HCT116 (cell line): ENCODE measurements at regions not wholly inside any gene's neighbourhood (a gene's known extent, or its start where the extent isn't known, plus 50 kb on each side); places are given as distances from the start of the nearest gene placed in this dataset.

Source experiments
- ATAC-seq: fragments of 200-7000 bp; cut with Tn5 transposase; 2 replicates; pipeline ENCODE4 v1.9.1; 2020; ENCODE audit warnings: mild to moderate bottlenecking, moderate library complexity
- BruUV-seq: library from RNA; stranded (reverse); fragments of 400-500 nt; replicated peaks from 2 replicates; lab custom pipeline; 2021; lab: Mats Ljungman, UMichigan
- CTCF ChIA-PET: fragments of 300-600 bp; sonication (Branson Sonifier 250); formaldehyde crosslinking; loops from one replicate; lab custom pipeline; 2021; ENCODE audit warnings: antibody characterized with exemption; lab: Charles Lee
- POLR2A ChIA-PET: fragments of 300-600, 350-600 bp; sonication (Branson Sonifier 250); formaldehyde crosslinking; loops from one replicate; lab custom pipeline; 2021; ENCODE audit warnings: antibody characterized with exemption; lab: Charles Lee
- RAD21 ChIA-PET, 2 experiments: fragments of 300-600 bp; sonication (Branson Sonifier 250); formaldehyde crosslinking; loops; one replicate each; lab custom pipeline; 2023; ENCODE audit warnings: low total read pairs in 2 of 2; ENCODE audit not compliant: uncharacterized antibody in 2 of 2, unreplicated experiment in 2 of 2, low non-redundant PET in 1 of 2; lab: Charles Lee
- DNase-seq: peaks from one replicate; pipeline ENCODE4 v3.0.0-alpha.2; 2010; ENCODE audit warnings: low read depth, low spot score
- H2AFZ ChIP-seq: fragments of 200-600 bp; shearing (Covaris generic), sonication (generic); 2 replicates; pipeline ENCODE4 v1.6.1; 2017; ENCODE audit warnings: low read depth, mixed run types, mixed read lengths, antibody characterized with exemption, low read length; ENCODE audit not compliant: poor library complexity, severe bottlenecking
- H3K27ac ChIP-seq: 2 replicates; pipeline ENCODE4 v1.5.1; 2012; ENCODE audit warnings: low read depth, low read length
- H3K27me3 ChIP-seq: fragments of 200-600 bp; sonication (generic); 2 replicates; pipeline ENCODE4 v1.6.1; 2016; ENCODE audit warnings: mixed run types, low read length, mixed read lengths; ENCODE audit not compliant: insufficient read depth
- H3K36me3 ChIP-seq, 2 experiments: fragments of 200-500 bp in 1 of 2; fragments of 200-600 bp in 1 of 2; sonication (Bioruptor generic) in 1 of 2; sonication (generic) in 1 of 2; 2 replicates each; pipeline versions ENCODE4 v1.5.1 to v1.6.1; 2014 to 2016; ENCODE audit warnings: low read length in 2 of 2, inconsistent platforms in 1 of 2, mixed read lengths in 1 of 2, mixed run types in 1 of 2; ENCODE audit not compliant: insufficient read depth in 2 of 2, control insufficient read depth in 1 of 2
- H3K4me1 ChIP-seq, 2 experiments: fragments of 200-600 bp in 1 of 2; sonication (generic) in 1 of 2; 2 replicates each; pipeline versions ENCODE4 v1.5.1 to v1.6.1; 2012 to 2017; ENCODE audit warnings: low read length in 2 of 2, inconsistent platforms in 1 of 2, mild to moderate bottlenecking in 1 of 2, mixed read lengths in 1 of 2, mixed run types in 1 of 2, moderate library complexity in 1 of 2; ENCODE audit not compliant: insufficient read depth in 2 of 2, control insufficient read depth in 1 of 2
- H3K4me2 ChIP-seq: fragments of 200-600 bp; sonication (generic); 2 replicates; pipeline ENCODE4 v1.6.1; 2017; ENCODE audit warnings: mixed run types, low read length, mixed read lengths
- H3K4me3 ChIP-seq, 2 experiments: fragments of 200-600 bp in 1 of 2; sonication (generic) in 1 of 2; replicated peaks in 1 of 2; 2 replicates each; pipeline ENCODE4 v1.5.1; 2011 to 2016; ENCODE audit warnings: low read length in 2 of 2, control low read depth in 1 of 2, low read depth in 1 of 2, mild to moderate bottlenecking in 1 of 2, mixed read lengths in 1 of 2, mixed run types in 1 of 2
- H3K79me2 ChIP-seq: fragments of 200-600 bp; sonication (generic); 2 replicates; pipeline ENCODE4 v1.6.1; 2017; ENCODE audit warnings: mild to moderate bottlenecking, mixed run types, low read length, moderate library complexity, mixed read lengths; ENCODE audit not compliant: insufficient read depth
- H3K9ac ChIP-seq: fragments of 200-600 bp; sonication (generic); 2 replicates; pipeline ENCODE4 v1.6.1; 2016; ENCODE audit warnings: low read length, mixed read lengths
- H3K9me2 ChIP-seq: fragments of 200-600 bp; sonication (generic), shearing (Covaris generic); 2 replicates; pipeline ENCODE4 v1.6.1; 2017; ENCODE audit warnings: mixed run types, mild to moderate bottlenecking, moderate library complexity; ENCODE audit not compliant: insufficient read depth
- H3K9me3 ChIP-seq, 2 experiments: fragments of 200-500 bp in 1 of 2; fragments of 200-600 bp in 1 of 2; sonication (Bioruptor generic) in 1 of 2; sonication (generic) in 1 of 2; 2 replicates each; pipeline ENCODE4 v1.6.1; 2014 to 2017; ENCODE audit warnings: low read length in 2 of 2, mixed read lengths in 2 of 2, inconsistent platforms in 1 of 2, low read depth in 1 of 2, mild to moderate bottlenecking in 1 of 2, mixed run types in 1 of 2, moderate library complexity in 1 of 2; ENCODE audit not compliant: control insufficient read depth in 1 of 2, insufficient read depth in 1 of 2
- H4K20me1 ChIP-seq: fragments of 200-600 bp; sonication (generic), shearing (Covaris generic); 2 replicates; pipeline ENCODE4 v1.6.1; 2017; ENCODE audit warnings: mixed run types, mild to moderate bottlenecking, moderate library complexity; ENCODE audit not compliant: insufficient read depth
- CBX3 ChIP-seq: IDR thresholded peaks from 2 replicates; pipeline ENCODE4 v1.6.1; 2012; ENCODE audit warnings: low read depth
- EGR1 ChIP-seq: IDR thresholded peaks from 2 replicates; pipeline ENCODE4 v1.6.1; 2012; ENCODE audit warnings: low read depth
- FOSL1 ChIP-seq: IDR thresholded peaks from 2 replicates; pipeline ENCODE4 v1.6.1; 2012; ENCODE audit warnings: low read depth
- JUND ChIP-seq: IDR thresholded peaks from 2 replicates; pipeline ENCODE4 v1.6.1; 2012
- POLR2AphosphoS5 ChIP-seq: IDR thresholded peaks from 2 replicates; pipeline ENCODE4 v1.6.1; 2011; ENCODE audit warnings: mild to moderate bottlenecking, low read depth, low read length, moderate library complexity
- RAD21 ChIP-seq: IDR thresholded peaks from 2 replicates; pipeline ENCODE4 v1.6.1; 2012; ENCODE audit warnings: low read depth, mild to moderate bottlenecking
- SIN3A ChIP-seq: IDR thresholded peaks from 2 replicates; pipeline ENCODE4 v1.6.1; 2012; ENCODE audit warnings: low read depth
- SP1 ChIP-seq: IDR thresholded peaks from 2 replicates; pipeline ENCODE4 v1.6.1; 2012; ENCODE audit warnings: low read depth
- SRF ChIP-seq: IDR thresholded peaks from 2 replicates; pipeline ENCODE4 v1.6.1; 2012; ENCODE audit warnings: low read depth
- TCF7L2 ChIP-seq: IDR thresholded peaks from 2 replicates; pipeline ENCODE4 v1.7.0; 2011; ENCODE audit warnings: borderline replicate concordance, inconsistent platforms; ENCODE audit not compliant: insufficient read depth, insufficient read length; ENCODE audit errors: extremely low read depth
- ZFX ChIP-seq: fragments of 450-650 bp; IDR thresholded peaks from 2 replicates; pipeline ENCODE4 v1.6.1; 2017
- intact Hi-C: fragments of 100-400 bp; cut with micrococcal nuclease; formaldehyde crosslinking; loops from 2 replicates; pipeline ENCODE4 v1.10.0; 2022
- TF ChIP-seq, protein P1 (sequence below): IDR thresholded peaks from 2 replicates; pipeline ENCODE4 v1.6.1; 2012
- TF ChIP-seq, protein P2 (sequence below), 3 experiments: fragments of 200-600 bp in 1 of 3; sonication (generic) in 1 of 3; IDR thresholded peaks in 2 of 3; conservative IDR thresholded peaks in 1 of 3; 2 replicates each; pipeline ENCODE4 v1.5.1; 2012 to 2017; ENCODE audit warnings: low read depth in 2 of 3, low read length in 2 of 3, antibody characterized with exemption in 1 of 3, borderline replicate concordance in 1 of 3, control low read depth in 1 of 3, mild to moderate bottlenecking in 1 of 3, mixed read lengths in 1 of 3, mixed run types in 1 of 3, moderate library complexity in 1 of 3; ENCODE audit not compliant: insufficient read depth in 1 of 3
- TF ChIP-seq, protein P3 (sequence below): IDR thresholded peaks from 2 replicates; pipeline ENCODE4 v1.6.1; 2011; ENCODE audit warnings: mild to moderate bottlenecking, low read length, moderate library complexity; ENCODE audit not compliant: insufficient replicate concordance; ENCODE audit errors: extremely low read depth
- TF ChIP-seq, protein P4 (sequence below): IDR thresholded peaks from 2 replicates; pipeline ENCODE4 v1.6.1; 2012

DNA sequence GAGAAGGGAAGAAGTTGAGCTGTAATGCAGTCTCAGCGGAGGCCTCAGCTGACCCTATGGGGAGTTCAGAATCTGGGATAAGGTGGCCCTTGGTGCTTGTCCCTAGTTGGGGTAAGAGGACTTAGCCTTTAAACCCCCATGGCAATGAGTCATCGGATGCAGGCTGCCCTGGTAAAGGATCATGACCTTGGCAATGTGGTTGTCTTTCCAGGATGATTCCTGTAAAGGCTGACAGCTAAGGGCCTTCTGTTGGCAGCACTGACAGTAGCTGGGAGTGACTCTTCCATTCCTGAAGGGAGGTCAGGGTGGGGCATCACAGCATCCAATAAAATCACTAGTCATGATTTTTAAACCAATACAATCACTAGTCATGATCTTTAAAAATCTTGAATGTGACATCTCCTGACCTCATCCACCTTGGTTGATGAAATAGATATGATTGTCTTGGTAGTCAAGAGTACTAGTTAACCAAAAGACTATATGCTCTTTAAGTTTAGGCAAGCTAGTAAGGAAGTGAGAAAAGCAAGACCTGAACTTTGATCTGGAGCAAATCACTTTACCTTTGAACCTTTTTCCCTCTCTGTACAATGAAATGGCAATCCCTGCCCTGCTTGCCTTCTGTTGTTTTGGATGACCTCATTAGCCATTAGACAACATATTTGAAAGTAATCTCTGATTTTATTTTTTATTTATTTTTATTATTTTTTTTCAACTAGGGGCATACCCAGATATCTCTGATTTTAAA, 71.3 kb upstream of the CACNA1D start:
- H3K9me2 ChIP-seq, result no peaks in the 10 kb centered on the region
- H2AFZ ChIP-seq, result no peak overlapping the region
- TF ChIP-seq POLR2AphosphoS5, result no peak
- TF ChIP-seq, protein P1, sequence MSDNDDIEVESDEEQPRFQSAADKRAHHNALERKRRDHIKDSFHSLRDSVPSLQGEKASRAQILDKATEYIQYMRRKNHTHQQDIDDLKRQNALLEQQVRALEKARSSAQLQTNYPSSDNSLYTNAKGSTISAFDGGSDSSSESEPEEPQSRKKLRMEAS, result no peak
- TF ChIP-seq SIN3A, result no peak
- TF ChIP-seq TCF7L2, result no peak
- TF ChIP-seq, protein P2, sequence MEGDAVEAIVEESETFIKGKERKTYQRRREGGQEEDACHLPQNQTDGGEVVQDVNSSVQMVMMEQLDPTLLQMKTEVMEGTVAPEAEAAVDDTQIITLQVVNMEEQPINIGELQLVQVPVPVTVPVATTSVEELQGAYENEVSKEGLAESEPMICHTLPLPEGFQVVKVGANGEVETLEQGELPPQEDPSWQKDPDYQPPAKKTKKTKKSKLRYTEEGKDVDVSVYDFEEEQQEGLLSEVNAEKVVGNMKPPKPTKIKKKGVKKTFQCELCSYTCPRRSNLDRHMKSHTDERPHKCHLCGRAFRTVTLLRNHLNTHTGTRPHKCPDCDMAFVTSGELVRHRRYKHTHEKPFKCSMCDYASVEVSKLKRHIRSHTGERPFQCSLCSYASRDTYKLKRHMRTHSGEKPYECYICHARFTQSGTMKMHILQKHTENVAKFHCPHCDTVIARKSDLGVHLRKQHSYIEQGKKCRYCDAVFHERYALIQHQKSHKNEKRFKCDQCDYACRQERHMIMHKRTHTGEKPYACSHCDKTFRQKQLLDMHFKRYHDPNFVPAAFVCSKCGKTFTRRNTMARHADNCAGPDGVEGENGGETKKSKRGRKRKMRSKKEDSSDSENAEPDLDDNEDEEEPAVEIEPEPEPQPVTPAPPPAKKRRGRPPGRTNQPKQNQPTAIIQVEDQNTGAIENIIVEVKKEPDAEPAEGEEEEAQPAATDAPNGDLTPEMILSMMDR (IDR thresholded peaks at IDR 0.05 in 2 of 3, conservative IDR thresholded peaks at IDR 0.05 in 1 of 3; ENCODE audit: borderline replicate concordance in 1 of 3, insufficient read depth in 1 of 3, low read depth in 2 of 3, low read length in 2 of 3), result no peak
- TF ChIP-seq JUND, result no peak
- TF ChIP-seq SP1, result no peak
- TF ChIP-seq, protein P3, sequence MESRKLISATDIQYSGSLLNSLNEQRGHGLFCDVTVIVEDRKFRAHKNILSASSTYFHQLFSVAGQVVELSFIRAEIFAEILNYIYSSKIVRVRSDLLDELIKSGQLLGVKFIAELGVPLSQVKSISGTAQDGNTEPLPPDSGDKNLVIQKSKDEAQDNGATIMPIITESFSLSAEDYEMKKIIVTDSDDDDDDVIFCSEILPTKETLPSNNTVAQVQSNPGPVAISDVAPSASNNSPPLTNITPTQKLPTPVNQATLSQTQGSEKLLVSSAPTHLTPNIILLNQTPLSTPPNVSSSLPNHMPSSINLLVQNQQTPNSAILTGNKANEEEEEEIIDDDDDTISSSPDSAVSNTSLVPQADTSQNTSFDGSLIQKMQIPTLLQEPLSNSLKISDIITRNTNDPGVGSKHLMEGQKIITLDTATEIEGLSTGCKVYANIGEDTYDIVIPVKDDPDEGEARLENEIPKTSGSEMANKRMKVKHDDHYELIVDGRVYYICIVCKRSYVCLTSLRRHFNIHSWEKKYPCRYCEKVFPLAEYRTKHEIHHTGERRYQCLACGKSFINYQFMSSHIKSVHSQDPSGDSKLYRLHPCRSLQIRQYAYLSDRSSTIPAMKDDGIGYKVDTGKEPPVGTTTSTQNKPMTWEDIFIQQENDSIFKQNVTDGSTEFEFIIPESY, result no peak
- TF ChIP-seq FOSL1, result no peak
- TF ChIP-seq, protein P4, sequence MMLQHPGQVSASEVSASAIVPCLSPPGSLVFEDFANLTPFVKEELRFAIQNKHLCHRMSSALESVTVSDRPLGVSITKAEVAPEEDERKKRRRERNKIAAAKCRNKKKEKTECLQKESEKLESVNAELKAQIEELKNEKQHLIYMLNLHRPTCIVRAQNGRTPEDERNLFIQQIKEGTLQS, result no peak
- TF ChIP-seq SRF, result no peak
- no peak for TF ChIP-seq EGR1
- no peak for TF ChIP-seq ZFX
- TF ChIP-seq CBX3, result no peak
- no peak for TF ChIP-seq RAD21
- TF ChIP-seq, all 23 proteins: peak for 0
- CTCF ChIA-PET, result no interaction called here
- ATAC-seq (no peak), DNase-seq (no peak)
- BruUV-seq, result no TSS peak
- no peak overlapping the region for H3K27ac ChIP-seq
- H3K9me3 ChIP-seq, result no peaks in the 10 kb centered on the region
- no peaks in the 10 kb centered on the region for H3K36me3 ChIP-seq
- H3K9ac ChIP-seq, result no peak overlapping the region
- intact Hi-C loops, result no loop called here
- no peak overlapping the region for H3K4me2 ChIP-seq
- no peaks in the 10 kb centered on the region for H3K27me3 ChIP-seq
- no peaks in the 10 kb centered on the region for H3K4me1 ChIP-seq
- POLR2A ChIA-PET, result no interaction called here
- RAD21 ChIA-PET, result no interaction called here
- no peak overlapping the region for H3K4me3 ChIP-seq
- no peaks in the 10 kb centered on the region for H4K20me1 ChIP-seq
- H3K79me2 ChIP-seq, result no peaks in the 10 kb centered on the region
